ENCODE measurements at regions not wholly inside any gene's neighbourhood (a gene's known extent, or its start where the extent isn't known, plus 50 kb on each side); places are given as distances from the start of the nearest gene placed in this dataset.
"Not testable (repeated sequence)": the region's sequence is repeated elsewhere in the genome, so short reads cannot be mapped to it uniquely, and the experiment has no call there.

GRCh38 chrX:134045372-134045771 is 60.0 kb upstream of the GPC3 start:
- not testable (repeated sequence) for DNase-seq (ENCODE audit: low read depth, low spot score)

- DNase-seq (ENCODE audit: low read depth, low spot score): not testable (repeated sequence)
Observed at GRCh38 chrX:134067107-134067506, 81.7 kb upstream of the GPC3 start.

DNA sequence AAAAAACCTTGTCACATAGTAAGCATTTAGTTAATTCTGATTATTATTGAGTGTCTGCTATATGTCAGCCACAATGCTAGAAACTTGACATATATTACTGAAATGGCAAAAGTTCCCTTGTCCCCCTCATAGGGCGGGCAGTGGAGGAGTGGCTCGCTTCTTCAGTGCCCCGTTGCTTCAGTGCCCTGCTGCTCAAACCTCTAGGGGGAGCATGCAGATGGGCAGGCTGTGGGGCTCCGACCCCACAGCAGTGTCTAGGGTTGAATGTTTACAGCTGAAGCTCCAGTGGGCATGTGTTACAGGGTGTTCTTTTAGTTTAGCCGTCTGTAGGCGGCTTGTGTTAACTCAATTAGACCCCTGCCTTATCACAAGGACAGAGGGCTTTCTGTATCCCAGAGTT is 86.5 kb upstream of the GPC3 start:
- not testable (repeated sequence) for DNase-seq (ENCODE audit: low read depth, low spot score)

- DNase-seq (ENCODE audit: low read depth, low spot score): no peak
Observed at GRCh38 chrX:134073341-134073740, 87.9 kb upstream of the GPC3 start.

DNA sequence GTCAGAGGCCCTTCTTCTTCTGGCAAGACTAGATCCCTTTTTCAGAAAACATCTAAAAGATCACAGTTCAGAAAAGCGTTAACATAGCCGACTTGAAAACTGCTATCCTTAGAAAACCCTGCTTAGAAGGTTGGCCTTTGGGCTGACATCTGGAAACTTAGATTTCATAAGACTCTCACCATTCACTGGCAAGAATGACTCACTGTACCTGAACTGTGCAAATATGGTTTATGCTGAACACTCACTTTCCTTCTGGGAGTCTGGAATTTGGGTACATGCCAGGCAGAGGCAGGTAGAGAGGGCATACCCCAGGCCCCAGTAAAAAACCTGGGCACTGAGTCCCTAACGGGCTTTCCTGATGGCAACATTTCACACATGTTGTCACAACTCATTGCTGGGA is 88.8 kb upstream of the GPC3 start:
- no peak for DNase-seq (ENCODE audit: low read depth, low spot score)

DNA sequence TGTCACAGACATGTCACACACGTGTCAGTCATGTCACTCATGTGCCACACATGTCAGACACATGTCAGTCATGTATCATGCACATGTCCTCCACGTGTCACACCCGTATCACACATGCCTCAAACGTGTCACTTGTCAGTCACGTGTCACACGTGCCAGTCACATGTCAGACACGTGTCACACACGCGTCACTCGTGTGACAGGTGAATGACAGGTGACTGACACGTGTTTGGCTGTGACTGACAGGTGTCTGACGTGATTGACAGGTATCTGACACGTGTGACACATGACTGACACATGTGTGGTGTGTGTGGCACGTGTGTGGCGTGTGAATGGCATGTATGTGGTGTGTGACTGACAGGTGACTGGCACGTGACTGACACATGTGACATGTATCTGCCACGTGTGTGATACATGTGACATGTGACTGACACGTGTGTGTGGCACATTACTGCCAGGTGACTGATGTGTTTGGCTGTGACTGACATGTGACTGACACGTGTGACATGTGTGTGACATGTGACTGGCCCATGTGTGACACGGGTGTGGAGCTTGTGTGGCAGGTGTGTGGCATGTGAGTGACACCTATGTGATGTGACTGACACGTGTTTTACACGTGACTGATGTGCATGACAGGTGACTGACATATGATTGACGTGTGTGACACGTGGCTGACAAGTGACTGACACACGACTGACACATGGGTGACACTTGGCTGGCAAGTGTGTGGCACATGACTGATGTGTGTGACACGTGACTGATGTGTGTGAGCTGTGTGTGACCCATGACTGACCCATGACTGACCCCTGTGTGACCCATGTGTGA is 90.7 kb upstream of the GPC3 start:
- no peak for DNase-seq (ENCODE audit: low read depth, low spot score)

DNA sequence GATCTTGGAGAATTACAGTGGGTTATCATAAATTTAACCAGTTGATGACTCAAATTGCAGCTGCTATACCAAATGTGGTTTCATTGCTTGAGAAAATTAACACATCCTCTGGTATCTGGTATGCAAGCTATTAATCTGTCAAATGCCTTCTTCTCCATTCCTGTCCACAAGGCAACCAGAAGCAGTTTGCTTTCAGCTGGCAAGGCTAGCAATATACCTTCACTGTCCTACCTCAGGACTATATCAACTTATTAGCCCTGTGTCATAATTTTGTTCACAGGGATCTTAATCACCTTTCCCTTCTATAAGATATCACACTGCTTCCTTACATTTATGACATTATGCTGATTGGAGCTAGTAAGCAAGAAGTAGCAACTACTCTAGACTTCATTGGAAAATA is 110.0 kb upstream of the GPC3 start:
- no peak for DNase-seq (ENCODE audit: low read depth, low spot score)

DNA sequence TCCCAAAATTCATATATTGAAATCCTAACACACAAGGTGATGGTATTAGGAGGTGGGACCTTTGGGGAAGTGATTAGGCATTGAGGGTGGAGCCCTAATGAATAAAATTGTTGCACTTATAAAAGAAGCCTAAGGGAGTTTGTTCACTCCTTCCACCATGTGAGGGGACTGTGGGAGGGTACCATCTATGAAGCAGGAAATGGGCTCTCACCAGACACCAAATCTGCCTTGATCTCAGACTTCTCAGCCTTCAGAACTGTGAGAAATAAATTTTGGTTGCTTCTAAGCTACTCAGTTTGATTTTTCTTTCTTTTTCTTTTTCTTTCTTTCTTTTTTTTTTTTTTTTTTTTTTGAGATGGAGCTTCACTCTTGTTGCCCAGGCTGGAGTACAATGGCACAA is 116.2 kb upstream of the GPC3 start:
- DNase-seq (ENCODE audit: low read depth, low spot score): no peak

- no peak for DNase-seq (ENCODE audit: low read depth, low spot score)
Observed at GRCh38 chrX:134115270-134115669, 121.7 kb upstream of the CCDC160 start.

DNA sequence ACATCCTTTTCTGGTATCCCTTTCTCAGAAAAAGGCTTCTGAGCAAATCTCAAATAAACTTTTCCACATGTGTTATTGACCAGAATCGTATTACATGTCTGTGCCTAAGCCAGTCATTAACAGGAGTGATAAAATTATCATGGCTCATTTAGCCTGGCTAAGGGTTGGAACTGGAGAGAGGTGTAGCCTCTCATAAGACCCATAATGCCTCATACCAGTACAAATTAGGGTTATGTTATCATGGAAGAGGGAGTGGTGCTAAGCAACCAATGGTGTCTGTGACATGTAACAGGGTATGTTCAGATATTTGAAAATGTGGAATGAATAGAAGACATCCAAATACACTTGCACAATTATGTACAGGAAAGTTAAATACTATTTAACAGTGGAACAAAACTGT is 99.6 kb upstream of the CCDC160 start:
- DNase-seq (ENCODE audit: low read depth, low spot score): no peak

DNA sequence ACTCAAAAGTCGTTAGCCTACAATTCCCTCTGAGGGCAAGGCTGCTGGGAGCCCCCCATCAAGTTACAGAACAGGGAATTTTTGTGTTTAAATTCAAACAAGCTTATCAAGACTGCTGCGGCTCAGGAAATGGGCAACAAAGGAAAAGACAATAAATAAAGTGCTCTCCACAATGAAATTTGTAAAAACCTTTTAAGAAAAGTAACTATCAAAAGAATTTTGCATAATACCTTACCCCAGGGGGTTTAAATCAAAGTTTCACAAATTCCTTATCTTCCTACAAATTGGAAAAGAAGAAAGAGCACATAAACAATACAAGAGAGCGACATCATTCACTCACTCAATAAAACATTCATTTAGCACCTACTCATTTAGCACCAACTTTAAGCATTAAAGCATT is 97.9 kb upstream of the CCDC160 start:
- no peak for DNase-seq (ENCODE audit: low read depth, low spot score)

- DNase-seq (ENCODE audit: low read depth, low spot score): peak; percentile 4
Observed at GRCh38 chrX:134144231-134144630, 92.8 kb upstream of the CCDC160 start.

DNA sequence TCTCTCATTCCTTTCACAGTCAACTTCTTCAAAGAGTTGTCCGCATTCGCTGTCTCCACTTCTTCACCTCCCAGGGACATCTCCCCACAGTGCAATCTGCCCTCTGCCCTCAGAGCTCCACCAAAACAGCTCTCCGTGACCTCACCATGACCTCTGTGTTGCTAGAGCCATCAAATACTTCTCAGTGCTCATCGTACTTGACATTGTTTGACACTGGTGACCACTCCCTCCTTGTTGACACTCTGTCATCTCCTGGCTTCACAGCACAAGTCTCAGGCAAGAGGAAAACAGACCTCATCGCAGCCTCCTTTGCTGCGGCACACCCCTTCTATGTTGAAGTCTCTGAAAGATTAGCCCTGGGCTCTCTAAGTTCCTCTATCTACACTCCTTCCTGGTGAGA is 90.5 kb upstream of the CCDC160 start:
- DNase-seq (ENCODE audit: low read depth, low spot score): no peak

DNA sequence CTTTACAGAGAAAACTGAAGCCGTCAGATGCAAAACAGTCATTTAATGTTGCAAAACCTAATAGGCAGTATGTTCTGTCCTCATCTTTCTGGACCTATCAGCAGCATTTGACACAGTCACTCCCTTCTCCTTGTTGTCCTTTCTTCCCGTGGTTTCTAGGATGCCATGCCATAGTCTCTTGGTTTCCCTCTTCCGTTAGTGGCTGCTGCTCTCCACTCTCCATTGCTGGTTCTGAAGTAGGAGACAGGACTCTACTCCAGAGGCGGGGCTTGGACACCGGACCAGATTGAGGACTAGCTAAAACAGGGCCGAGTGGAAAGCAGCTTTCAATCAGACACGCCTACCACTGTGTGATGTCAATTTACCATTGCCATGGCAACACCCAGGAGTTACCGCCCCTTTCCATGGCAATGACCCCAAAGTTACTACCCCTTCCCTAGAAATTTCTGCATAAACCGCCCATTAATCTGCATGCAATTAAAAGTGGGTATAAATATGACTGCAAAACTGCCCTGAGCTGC is 88.8 kb upstream of the CCDC160 start:
- DNase-seq (ENCODE audit: low read depth, low spot score): no peak

GRCh38 chrX:134158821-134159512 is 78.0 kb upstream of the CCDC160 start:
- DNase-seq (ENCODE audit: low read depth, low spot score): peak; percentile 25

GRCh38 chrX:134161162-134161561 is 75.8 kb upstream of the CCDC160 start:
- no peak for DNase-seq (ENCODE audit: low read depth, low spot score)

DNA sequence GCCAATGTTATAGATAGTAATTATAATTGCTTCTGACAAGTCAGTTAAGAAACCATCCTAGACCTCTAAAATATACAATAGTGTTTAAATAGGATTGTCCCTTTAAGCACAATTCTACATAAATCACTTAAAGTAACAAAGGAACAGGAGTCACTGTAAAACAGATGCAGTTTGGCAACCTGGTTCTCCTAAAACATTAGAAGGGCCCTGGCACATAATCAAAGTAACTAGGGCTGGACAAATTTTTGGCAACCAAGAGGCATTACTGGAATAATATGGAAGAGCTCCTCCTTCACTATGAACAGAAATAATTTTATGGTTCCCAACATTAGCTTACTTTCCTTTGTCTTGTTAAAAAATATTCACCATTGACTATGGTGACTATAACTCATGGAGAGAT is 75.0 kb upstream of the CCDC160 start:
- DNase-seq (ENCODE audit: low read depth, low spot score): no peak

DNA sequence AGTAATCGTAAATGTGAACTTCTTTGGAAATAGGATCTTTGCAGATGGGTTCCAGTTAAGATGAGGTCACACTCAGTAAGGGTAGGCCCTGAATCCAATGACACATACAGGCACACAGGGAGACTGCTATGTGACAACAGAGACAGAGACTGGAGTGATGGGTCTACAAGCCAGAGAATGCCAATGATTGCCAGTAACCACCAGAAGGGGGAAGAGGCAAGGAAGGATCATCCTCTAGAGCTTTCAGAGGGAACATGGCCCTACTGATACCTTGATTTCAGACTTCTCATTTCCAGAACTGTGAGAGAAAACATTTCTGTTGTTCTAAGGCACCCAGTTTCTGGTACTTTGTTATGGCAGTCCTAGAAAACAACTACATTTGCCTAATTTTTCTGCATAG is 73.1 kb upstream of the CCDC160 start:
- no peak for DNase-seq (ENCODE audit: low read depth, low spot score)

- no peak for DNase-seq (ENCODE audit: low read depth, low spot score)
Observed at GRCh38 chrX:134167591-134168203, 69.3 kb upstream of the CCDC160 start.

GRCh38 chrX:134171661-134172587 is 65.1 kb upstream of the CCDC160 start:
- DNase-seq (ENCODE audit: low read depth, low spot score): peak; percentile 50

- peak; percentile 36 for DNase-seq (ENCODE audit: low read depth, low spot score)
Observed at GRCh38 chrX:134172588-134173259, 64.3 kb upstream of the CCDC160 start.

Data from astrocyte of the hippocampus (primary cell).